Activated naive CD4-positive, alpha-beta T cell treated with anti-CD3 and anti-CD28 coated beads, Interleukin-2, amount 10 ng/mL, durations not matched to agents 7 days and 5 days (primary cell): ENCODE measurements at regions not wholly inside any gene's neighbourhood (a gene's known extent, or its start where the extent isn't known, plus 50 kb on each side); places are given as distances from the start of the nearest gene placed in this dataset.
"Not testable (repeated sequence)": the region's sequence is repeated elsewhere in the genome, so short reads cannot be mapped to it uniquely, and the experiment has no call there.

ENCODE experiments used
- CTCF ChIA-PET: fragments of 350-600 bp; sonication (Branson Sonifier 250); formaldehyde crosslinking; loops from one replicate; lab custom pipeline; 2021; ENCODE audit warnings: antibody characterized with exemption; lab: Charles Lee
- DNase-seq: peaks from one replicate; pipeline ENCODE4 v3.0.0-alpha.2; 2020
- H3K27ac Mint-ChIP-seq: one replicate; pipeline ENCODE4 v1.8.0; 2021; ENCODE audit warnings: mild to moderate bottlenecking, moderate library complexity, mixed read lengths
- H3K27me3 Mint-ChIP-seq: one replicate; pipeline ENCODE4 v1.8.0; 2021; ENCODE audit warnings: mild to moderate bottlenecking, mixed read lengths
- H3K36me3 Mint-ChIP-seq: one replicate; pipeline ENCODE4 v1.8.0; 2021; ENCODE audit warnings: mixed read lengths
- H3K4me1 Mint-ChIP-seq: one replicate; pipeline ENCODE4 v1.8.0; 2021; ENCODE audit warnings: mixed read lengths
- H3K4me3 Mint-ChIP-seq: one replicate; pipeline ENCODE4 v1.8.0; 2021; ENCODE audit warnings: mild to moderate bottlenecking, moderate library complexity, mixed read lengths
- H3K9me3 Mint-ChIP-seq: one replicate; pipeline ENCODE4 v1.8.0; 2021; ENCODE audit warnings: mixed read lengths

DNA sequence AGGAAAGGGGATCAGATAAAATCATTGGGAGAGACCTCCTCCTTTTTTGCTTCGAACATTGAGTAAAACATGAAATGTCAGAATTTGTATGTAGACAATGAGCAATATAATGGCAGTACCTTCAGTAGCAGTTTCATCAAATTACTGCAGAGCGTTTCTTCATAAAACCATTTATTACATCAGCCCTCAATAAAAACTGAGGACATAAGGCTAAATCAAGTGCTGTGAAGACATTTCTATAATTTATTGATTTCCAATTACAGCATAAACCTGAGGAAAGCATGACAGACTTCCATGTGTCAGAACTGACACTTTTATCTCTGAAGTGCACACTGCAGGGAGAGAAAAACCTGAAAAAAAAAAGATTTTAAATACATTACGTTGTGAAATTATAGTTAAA is 172.6 kb upstream of the ZNF804B start:
- CTCF ChIA-PET, result no interaction called here
- Mint-ChIP-seq H3K36me3 (no peaks in the 10 kb centered on the region), H3K4me1 (no peaks in the 10 kb centered on the region), H3K27ac (no peak overlapping the region), H3K4me3 (no peak overlapping the region), H3K27me3 (no peaks in the 10 kb centered on the region), H3K9me3 (no peaks in the 10 kb centered on the region)
- no peak for DNase-seq

DNA sequence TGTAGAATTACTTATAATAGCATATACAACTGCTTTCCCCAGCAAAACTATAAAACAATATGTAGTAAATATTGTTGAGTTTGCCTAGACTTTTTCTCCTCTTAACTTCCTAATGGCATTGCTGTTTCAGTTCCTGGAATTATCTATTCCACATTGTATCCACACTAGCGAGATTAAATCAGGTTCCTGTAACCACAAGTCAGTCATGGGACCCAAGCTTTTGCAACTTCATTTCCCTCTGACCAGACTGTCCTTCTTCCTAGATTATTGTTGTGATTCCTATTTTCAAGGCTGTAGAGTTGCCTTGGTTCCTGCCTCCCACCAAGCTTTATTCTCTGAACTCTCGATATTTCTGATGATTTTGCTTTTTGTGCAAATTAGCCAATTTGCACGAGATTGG is 173.3 kb upstream of the ZNF804B start:
- Mint-ChIP-seq H3K36me3 (no peaks in the 10 kb centered on the region), H3K4me1 (no peaks in the 10 kb centered on the region), H3K27ac (no peak overlapping the region), H3K9me3 (no peaks in the 10 kb centered on the region), H3K27me3 (no peaks in the 10 kb centered on the region), H3K4me3 (no peak overlapping the region)
- CTCF ChIA-PET, result no interaction called here
- no peak for DNase-seq

GRCh38 chr7:88576720-88577119 is 182.8 kb upstream of the ZNF804B start:
- H3K27me3 Mint-ChIP-seq, result no peaks in the 10 kb centered on the region
- H3K36me3 Mint-ChIP-seq, result no peaks in the 10 kb centered on the region
- no peaks in the 10 kb centered on the region for H3K4me1 Mint-ChIP-seq
- no peak overlapping the region for H3K27ac Mint-ChIP-seq
- DNase-seq, result no peak
- CTCF ChIA-PET, result no interaction called here
- H3K9me3 Mint-ChIP-seq, result no peaks in the 10 kb centered on the region
- no peak overlapping the region for H3K4me3 Mint-ChIP-seq

- H3K4me1 Mint-ChIP-seq, result no peaks in the 10 kb centered on the region
- H3K27me3 Mint-ChIP-seq, result no peaks in the 10 kb centered on the region
- CTCF ChIA-PET, result no interaction called here
- H3K4me3 Mint-ChIP-seq, result no peak overlapping the region
- H3K36me3 Mint-ChIP-seq, result no peaks in the 10 kb centered on the region
- DNase-seq, result no peak
- no peak overlapping the region for H3K27ac Mint-ChIP-seq
- H3K9me3 Mint-ChIP-seq, result no peaks in the 10 kb centered on the region
Observed at GRCh38 chr7:88566162-88566729, 193.3 kb upstream of the ZNF804B start.

DNA sequence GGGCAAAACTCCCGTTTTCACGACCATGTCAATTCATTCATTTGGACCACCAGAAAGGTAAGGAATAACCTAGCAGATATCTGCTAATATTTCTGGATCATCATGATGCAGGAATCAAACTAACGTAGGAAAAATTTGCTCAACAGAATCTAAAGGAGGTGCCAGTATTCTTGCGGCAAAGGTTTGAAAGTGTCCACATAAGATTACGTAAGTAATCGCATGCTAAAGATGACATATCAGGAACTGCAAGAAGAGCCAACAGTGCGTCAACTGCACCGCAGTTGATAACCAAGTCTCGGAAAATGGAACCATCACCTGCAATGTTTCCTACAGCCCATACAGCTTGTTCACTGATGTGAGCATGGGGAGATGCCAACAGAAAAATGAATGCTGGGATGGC is 194.1 kb upstream of the ZNF804B start:
- Mint-ChIP-seq H3K4me1 (no peaks in the 10 kb centered on the region), H3K27ac (no peak overlapping the region), H3K36me3 (no peaks in the 10 kb centered on the region), H3K27me3 (no peaks in the 10 kb centered on the region), H3K4me3 (no peak overlapping the region), H3K9me3 (no peaks in the 10 kb centered on the region)
- no peak for DNase-seq
- CTCF ChIA-PET, result no interaction called here

DNA sequence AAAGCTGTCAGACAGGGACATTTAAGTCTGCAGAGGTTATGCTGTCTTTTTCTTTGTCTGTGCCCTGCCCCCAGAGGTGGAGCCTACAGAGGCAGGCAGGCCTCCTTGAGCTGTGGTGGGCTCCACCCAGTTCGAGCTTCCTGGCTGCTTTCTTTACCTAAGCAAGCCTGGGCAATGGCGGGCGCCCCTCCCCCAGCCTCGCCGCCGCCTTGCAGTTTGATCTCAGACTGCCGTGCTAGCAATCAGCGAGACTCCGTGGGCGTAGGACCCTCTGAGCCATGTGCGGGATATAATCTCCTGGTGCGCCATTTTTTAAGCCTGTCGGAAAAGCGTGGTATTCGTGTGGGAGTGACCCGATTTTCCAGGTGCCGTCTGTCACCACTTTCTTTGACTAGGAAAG is 203.1 kb upstream of the ZNF804B start:
- DNase-seq, H3K4me1 Mint-ChIP-seq, H3K4me3 Mint-ChIP-seq, H3K9me3 Mint-ChIP-seq, H3K36me3 Mint-ChIP-seq, H3K27me3 Mint-ChIP-seq, CTCF ChIA-PET, H3K27ac Mint-ChIP-seq: not testable (repeated sequence)

DNA sequence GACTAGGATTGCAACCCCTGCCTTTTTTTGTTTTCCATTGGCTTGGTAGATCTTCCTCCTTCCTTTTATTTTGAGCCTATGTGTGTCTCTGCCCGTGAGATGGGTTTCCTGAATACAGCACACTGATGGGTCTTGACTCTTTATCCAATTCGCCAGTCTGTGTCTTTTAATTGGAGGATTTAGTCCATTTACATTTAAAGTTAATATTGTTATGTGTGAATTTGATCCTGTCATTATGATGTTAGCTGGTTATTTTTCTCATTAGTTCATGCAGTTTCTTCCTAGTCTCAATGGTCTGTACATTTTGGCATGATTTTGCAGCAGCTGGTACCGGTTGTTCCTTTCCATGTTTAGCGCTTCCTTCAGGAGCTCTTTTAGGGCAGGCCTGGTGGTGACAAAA is 204.7 kb upstream of the ZNF804B start:
- H3K4me3 Mint-ChIP-seq, H3K36me3 Mint-ChIP-seq, H3K27me3 Mint-ChIP-seq, CTCF ChIA-PET, H3K27ac Mint-ChIP-seq, DNase-seq, H3K4me1 Mint-ChIP-seq, H3K9me3 Mint-ChIP-seq: not testable (repeated sequence)

DNA sequence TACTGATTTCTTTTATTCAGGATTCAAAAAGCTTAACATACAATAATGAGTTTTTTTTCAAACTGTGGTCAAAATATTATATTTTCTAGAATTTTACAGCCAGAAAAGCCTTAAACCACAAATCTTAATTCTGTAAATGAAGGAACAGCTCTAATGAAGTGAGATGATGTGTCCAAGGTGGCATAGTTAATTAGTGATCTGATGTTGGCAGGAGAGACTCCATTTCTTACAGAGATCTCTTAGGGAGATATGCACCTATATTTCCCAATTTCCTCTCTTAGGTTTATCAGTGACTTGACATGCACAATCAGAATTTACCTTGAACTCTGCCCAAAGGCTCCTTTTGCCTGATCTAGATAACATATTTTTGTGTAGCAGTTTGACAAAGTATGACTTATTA is 211.1 kb upstream of the ZNF804B start:
- Mint-ChIP-seq H3K36me3 (no peaks in the 10 kb centered on the region), H3K4me3 (no peak overlapping the region), H3K27ac (no peak overlapping the region), H3K9me3 (no peaks in the 10 kb centered on the region), H3K4me1 (no peaks in the 10 kb centered on the region), H3K27me3 (no peaks in the 10 kb centered on the region)
- CTCF ChIA-PET, result interaction anchor here (1.0 to 1.6 kb wide), 3 partner anchors 287 to 1075 kb away, joined by 3 to 5 read pairs (median 3); no protein-coding TSS in a partner anchor
- no peak for DNase-seq

DNA sequence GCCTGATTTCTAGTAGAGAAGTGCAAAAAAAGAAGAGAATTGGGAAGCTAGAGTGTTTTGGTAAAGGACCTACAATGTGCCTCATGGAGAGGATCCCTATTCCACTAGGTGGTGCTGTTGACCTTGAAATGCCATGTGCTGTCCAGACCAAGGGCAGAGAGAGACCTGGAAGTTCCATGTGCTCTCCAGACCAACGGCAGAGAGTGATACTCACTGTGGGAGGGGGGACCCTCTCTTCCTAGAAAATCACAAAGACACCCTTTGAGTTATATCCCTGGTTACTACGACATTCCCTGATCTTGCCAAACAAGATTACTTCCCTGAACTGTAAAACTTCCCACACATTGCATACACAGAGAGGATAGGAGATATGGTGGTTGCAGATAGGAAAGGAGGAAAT is 212.7 kb upstream of the ZNF804B start:
- no peak overlapping the region for H3K27ac Mint-ChIP-seq
- DNase-seq, result peak; percentile 57
- no peaks in the 10 kb centered on the region for H3K4me1 Mint-ChIP-seq
- H3K36me3 Mint-ChIP-seq, result no peaks in the 10 kb centered on the region
- no peak overlapping the region for H3K4me3 Mint-ChIP-seq
- H3K9me3 Mint-ChIP-seq, result no peaks in the 10 kb centered on the region
- CTCF ChIA-PET, result interaction anchor here (1.0 kb wide), 1 partner anchor 1560 kb away, joined by 4 read pairs; no protein-coding TSS in a partner anchor
- no peaks in the 10 kb centered on the region for H3K27me3 Mint-ChIP-seq

DNA sequence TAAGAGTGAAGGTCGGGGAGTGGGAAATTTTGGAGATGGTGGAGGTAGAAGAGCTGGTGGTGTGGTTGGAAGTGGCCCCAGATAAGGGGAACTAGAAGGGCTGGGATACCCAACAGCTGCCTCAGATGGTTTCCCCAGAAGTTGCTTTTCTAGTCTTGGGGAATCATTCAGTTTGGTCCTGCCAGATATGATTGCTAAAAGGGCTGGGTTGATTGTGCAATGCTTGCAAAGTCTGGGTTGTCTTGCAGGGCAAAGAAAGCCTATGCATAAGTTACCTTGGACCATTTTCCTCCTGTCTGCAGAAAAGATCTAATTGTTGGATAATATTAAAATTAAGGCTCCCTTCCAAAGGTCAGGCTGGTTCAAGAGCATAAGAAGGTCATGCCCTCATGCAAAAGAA is 213.8 kb upstream of the ZNF804B start:
- no peak overlapping the region for H3K27ac Mint-ChIP-seq
- no peaks in the 10 kb centered on the region for H3K27me3 Mint-ChIP-seq
- CTCF ChIA-PET, result no interaction called here
- H3K9me3 Mint-ChIP-seq, result no peaks in the 10 kb centered on the region
- no peaks in the 10 kb centered on the region for H3K4me1 Mint-ChIP-seq
- H3K4me3 Mint-ChIP-seq, result no peak overlapping the region
- DNase-seq, result no peak
- H3K36me3 Mint-ChIP-seq, result no peaks in the 10 kb centered on the region

GRCh38 chr7:88540012-88540411 is 219.5 kb upstream of the ZNF804B start:
- CTCF ChIA-PET, result no interaction called here
- no peaks in the 10 kb centered on the region for H3K36me3 Mint-ChIP-seq
- H3K27me3 Mint-ChIP-seq, result no peaks in the 10 kb centered on the region
- no peaks in the 10 kb centered on the region for H3K4me1 Mint-ChIP-seq
- H3K4me3 Mint-ChIP-seq, result no peak overlapping the region
- no peak for DNase-seq
- H3K9me3 Mint-ChIP-seq, result no peaks in the 10 kb centered on the region
- no peak overlapping the region for H3K27ac Mint-ChIP-seq

DNA sequence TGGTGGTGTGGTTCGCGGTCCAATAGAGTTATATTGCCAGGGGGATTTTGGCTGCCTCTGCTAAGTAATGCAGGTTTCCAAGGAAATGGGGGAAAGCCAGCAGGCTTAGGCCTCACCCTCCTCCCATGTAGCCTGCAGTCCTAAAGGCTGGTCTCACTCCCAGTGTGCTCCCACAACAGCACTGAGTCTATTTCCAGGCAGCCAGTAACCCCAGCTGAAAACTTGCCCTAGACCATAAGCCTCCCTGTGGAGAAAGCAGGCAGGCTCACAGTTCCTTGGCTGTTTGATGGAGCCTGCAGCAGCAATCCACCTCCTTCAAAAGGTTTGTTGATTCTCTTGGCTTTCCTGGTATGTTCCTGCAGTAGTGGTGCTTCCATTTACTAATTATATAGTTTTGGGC is 220.0 kb upstream of the ZNF804B start:
- Mint-ChIP-seq H3K4me3 (no peak overlapping the region), H3K9me3 (no peaks in the 10 kb centered on the region), H3K4me1 (no peaks in the 10 kb centered on the region), H3K27me3 (no peaks in the 10 kb centered on the region), H3K27ac (no peak overlapping the region), H3K36me3 (no peaks in the 10 kb centered on the region)
- CTCF ChIA-PET, result no interaction called here
- DNase-seq, result no peak

DNA sequence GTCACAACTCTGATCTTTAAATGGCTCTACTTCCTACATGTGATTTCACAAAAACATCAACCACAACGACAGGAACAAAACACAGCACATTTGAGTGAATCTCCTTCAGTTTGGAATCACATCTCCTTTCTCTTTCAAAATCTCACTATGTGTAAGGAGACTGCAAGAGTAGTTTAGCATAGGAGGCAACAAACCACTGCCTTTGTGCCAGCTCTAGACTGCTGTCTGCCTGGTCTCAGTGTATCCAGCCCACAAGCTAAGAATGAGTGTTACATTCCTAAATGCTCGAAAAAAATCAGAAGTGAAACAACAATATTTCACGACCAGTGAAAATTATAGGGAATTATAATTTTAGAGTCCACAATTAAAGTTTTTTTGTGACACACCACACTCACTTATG is 217.0 kb upstream of the STEAP4 start:
- CTCF ChIA-PET, result no interaction called here
- Mint-ChIP-seq H3K9me3 (peaks cover 3% of the 10 kb centered on the region), H3K27ac (no peak overlapping the region), H3K4me3 (no peak overlapping the region), H3K36me3 (no peaks in the 10 kb centered on the region), H3K4me1 (no peaks in the 10 kb centered on the region), H3K27me3 (no peaks in the 10 kb centered on the region)
- DNase-seq, result no peak

GRCh38 chr7:88522771-88523293 is 216.1 kb upstream of the STEAP4 start:
- Mint-ChIP-seq H3K27me3 (no peaks in the 10 kb centered on the region), H3K36me3 (no peaks in the 10 kb centered on the region), H3K4me3 (no peak overlapping the region), H3K4me1 (no peaks in the 10 kb centered on the region), H3K27ac (no peak overlapping the region), H3K9me3 (peaks cover 3% of the 10 kb centered on the region)
- CTCF ChIA-PET, result no interaction called here
- no peak for DNase-seq

DNA sequence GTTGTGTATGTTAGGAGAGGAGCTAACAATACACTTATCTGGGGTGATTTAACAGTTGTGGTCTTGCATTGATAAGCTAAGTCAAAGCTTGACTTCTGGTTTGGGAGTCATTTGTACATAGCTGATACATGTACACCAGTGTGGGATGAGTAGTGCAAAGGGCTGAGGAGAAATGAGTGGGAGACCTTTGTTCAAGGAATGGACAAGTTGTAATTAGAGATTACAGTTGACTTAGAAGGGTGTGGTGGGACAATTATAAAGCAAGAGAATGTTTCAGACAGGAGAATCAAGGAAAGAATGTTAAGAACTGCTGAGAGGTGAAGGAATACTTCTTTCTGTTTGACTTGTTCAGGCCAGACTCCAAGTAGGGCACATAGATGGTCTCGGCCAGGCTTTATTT is 209.7 kb upstream of the STEAP4 start:
- DNase-seq, result no peak
- Mint-ChIP-seq H3K27ac (no peak overlapping the region), H3K4me3 (no peak overlapping the region), H3K36me3 (no peaks in the 10 kb centered on the region), H3K27me3 (no peaks in the 10 kb centered on the region), H3K9me3 (no peaks in the 10 kb centered on the region), H3K4me1 (no peaks in the 10 kb centered on the region)
- CTCF ChIA-PET, result no interaction called here

DNA sequence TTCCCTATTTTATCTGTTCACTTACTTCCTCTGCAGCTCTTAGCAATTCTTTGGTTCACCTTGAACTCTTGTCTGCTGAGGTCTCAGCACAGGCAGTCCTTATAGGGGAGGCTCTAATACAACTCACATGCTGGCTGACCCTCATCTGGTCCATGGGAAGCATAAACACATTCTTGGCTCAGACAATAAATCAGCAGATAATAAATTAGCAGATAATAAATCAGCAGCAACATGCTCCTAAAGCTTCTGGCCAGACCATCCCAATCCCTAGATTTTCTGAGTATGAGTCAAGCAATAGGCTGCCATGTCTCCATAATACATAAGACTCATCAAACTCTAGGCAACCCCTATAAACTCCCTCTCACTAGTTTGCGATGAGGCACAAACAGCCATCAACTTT is 208.6 kb upstream of the STEAP4 start:
- no peak for DNase-seq
- Mint-ChIP-seq H3K4me1 (no peaks in the 10 kb centered on the region), H3K36me3 (no peaks in the 10 kb centered on the region), H3K27ac (no peak overlapping the region), H3K4me3 (no peak overlapping the region), H3K27me3 (no peaks in the 10 kb centered on the region), H3K9me3 (peaks cover under 1% of the 10 kb centered on the region)
- CTCF ChIA-PET, result no interaction called here
